Hepatocyte (in vitro differentiated cells): ENCODE measurements at regions not wholly inside any gene's neighbourhood (a gene's known extent, or its start where the extent isn't known, plus 50 kb on each side); places are given as distances from the start of the nearest gene placed in this dataset.

Experiments used
- DNase-seq: peaks from one replicate; pipeline ENCODE4 v3.0.0-alpha.2; 2016; ENCODE audit warnings: low spot score
- H2AFZ ChIP-seq: fragments of 200-600 bp; sonication (generic); 2 replicates; pipeline ENCODE4 v1.6.0; 2016; ENCODE audit warnings: antibody characterized with exemption, mild to moderate bottlenecking
- H3K27ac ChIP-seq: fragments of 200-600 bp; sonication (generic); 2 replicates; pipeline ENCODE4 v1.5.1; 2016; ENCODE audit warnings: mild to moderate bottlenecking
- H3K27me3 ChIP-seq: fragments of 200-600 bp; sonication (generic); 2 replicates; pipeline ENCODE4 v1.6.1; 2016
- H3K36me3 ChIP-seq: fragments of 200-600 bp; sonication (generic); replicated peaks from 2 replicates; pipeline ENCODE4 v1.5.1; 2016; ENCODE audit warnings: low read depth; ENCODE audit not compliant: insufficient read depth
- H3K4me1 ChIP-seq: fragments of 200-600 bp; sonication (generic); 2 replicates; pipeline ENCODE4 v1.5.1; 2016; ENCODE audit warnings: mild to moderate bottlenecking, moderate library complexity; ENCODE audit not compliant: insufficient read depth
- H3K4me2 ChIP-seq: fragments of 200-600 bp; sonication (generic); 2 replicates; pipeline ENCODE4 v1.6.0; 2016
- H3K4me3 ChIP-seq: fragments of 200-600 bp; sonication (generic); 2 replicates; pipeline ENCODE4 v1.5.1; 2016; ENCODE audit warnings: mild to moderate bottlenecking
- H3K79me2 ChIP-seq: fragments of 200-600 bp; sonication (generic); 2 replicates; pipeline ENCODE4 v1.6.0; 2017; ENCODE audit warnings: mild to moderate bottlenecking
- H3K9me2 ChIP-seq: fragments of 200-600 bp; sonication (generic); replicated peaks from 2 replicates; pipeline ENCODE4 v1.6.0; 2017; ENCODE audit warnings: mild to moderate bottlenecking; ENCODE audit not compliant: insufficient read depth
- H3K9me3 ChIP-seq: fragments of 200-600 bp; sonication (generic); 2 replicates; pipeline ENCODE4 v1.5.1; 2016; ENCODE audit warnings: low read depth, mild to moderate bottlenecking
- H4K20me1 ChIP-seq: fragments of 200-600 bp; sonication (generic); 2 replicates; pipeline ENCODE4 v1.6.0; 2016; ENCODE audit warnings: mild to moderate bottlenecking; ENCODE audit not compliant: insufficient read depth, poor library complexity, severe bottlenecking
- CTCF ChIP-seq: fragments of 200-600 bp; sonication (generic); IDR thresholded peaks from 2 replicates; pipeline ENCODE4 v1.5.1; 2016; ENCODE audit warnings: antibody characterized with exemption, mild to moderate bottlenecking; ENCODE audit not compliant: poor library complexity
- EZH2 ChIP-seq: fragments of 200-600 bp; sonication (generic); IDR thresholded peaks from 2 replicates; pipeline ENCODE4 v1.6.1; 2016; ENCODE audit warnings: antibody characterized with exemption, mild to moderate bottlenecking, borderline replicate concordance
- EZH2phosphoT487 ChIP-seq: fragments of 200-600 bp; sonication (generic); IDR thresholded peaks from one replicate; pipeline ENCODE4 v1.6.1; 2018; ENCODE audit warnings: antibody characterized with exemption, mild to moderate bottlenecking, low read depth, moderate library complexity; ENCODE audit not compliant: unreplicated experiment, severe bottlenecking
- WGBS: methylation state at CpG from one replicate; pipeline ENCODE4 v1.1.6; 2016; ENCODE audit warnings: low lambda C conversion rate; ENCODE audit errors: missing lambda C conversion rate; 5-methylcytosine and 5-hydroxymethylcytosine counted together

- Histone ChIP-seq H3K4me3 (no peak overlapping the region), H4K20me1 (no peaks in the 10 kb centered on the region), H3K9me3 (no peaks in the 10 kb centered on the region), H3K4me1 (no peaks in the 10 kb centered on the region), H3K79me2 (no peaks in the 10 kb centered on the region), H3K4me2 (no peak overlapping the region), H3K36me3 (no peaks in the 10 kb centered on the region), H3K27ac (no peak overlapping the region), H3K27me3 (no peaks in the 10 kb centered on the region), H3K9me2 (no peaks in the 10 kb centered on the region), H2AFZ (no peak overlapping the region)
- no peak for DNase-seq
- 94% methylated on average over 5 of the region's 5 CpGs for WGBS
- no peak for TF ChIP-seq EZH2
- TF ChIP-seq CTCF, result no peak
- no peak for TF ChIP-seq EZH2phosphoT487
Observed at GRCh38 chr4:79257953-79258613, 67.8 kb downstream of the NAA11 start.

- Histone ChIP-seq H3K27ac (no peak overlapping the region), H3K4me3 (no peak overlapping the region), H3K27me3 (no peaks in the 10 kb centered on the region), H3K79me2 (no peaks in the 10 kb centered on the region), H2AFZ (no peak overlapping the region), H3K4me2 (no peak overlapping the region), H3K9me2 (no peaks in the 10 kb centered on the region), H3K36me3 (no peaks in the 10 kb centered on the region), H3K4me1 (no peaks in the 10 kb centered on the region), H4K20me1 (no peaks in the 10 kb centered on the region), H3K9me3 (no peaks in the 10 kb centered on the region)
- no peak for TF ChIP-seq CTCF
- TF ChIP-seq EZH2, result no peak
- no peak for TF ChIP-seq EZH2phosphoT487
- no peak for DNase-seq
- 79% methylated on average over 6 of the region's 6 CpGs for WGBS
Observed at GRCh38 chr4:79255793-79256192, 70.1 kb downstream of the NAA11 start.

GRCh38 chr4:79253924-79254323, 71.9 kb downstream of the NAA11 start:
- H3K27me3 ChIP-seq, result no peaks in the 10 kb centered on the region
- H2AFZ ChIP-seq, result no peak overlapping the region
- H3K79me2 ChIP-seq, result no peaks in the 10 kb centered on the region
- no peak overlapping the region for H3K4me3 ChIP-seq
- WGBS, result 93% methylated on average over 1 of the region's 1 CpG
- H4K20me1 ChIP-seq, result no peaks in the 10 kb centered on the region
- DNase-seq, result no peak
- H3K27ac ChIP-seq, result no peak overlapping the region
- no peak overlapping the region for H3K4me2 ChIP-seq
- no peaks in the 10 kb centered on the region for H3K36me3 ChIP-seq
- H3K9me3 ChIP-seq, result no peaks in the 10 kb centered on the region
- no peaks in the 10 kb centered on the region for H3K4me1 ChIP-seq
- TF ChIP-seq CTCF (no peak), EZH2phosphoT487 (no peak)
- no peaks in the 10 kb centered on the region for H3K9me2 ChIP-seq

- Histone ChIP-seq H3K9me2 (no peaks in the 10 kb centered on the region), H2AFZ (no peak overlapping the region), H4K20me1 (no peaks in the 10 kb centered on the region), H3K9me3 (no peaks in the 10 kb centered on the region), H3K27me3 (no peaks in the 10 kb centered on the region), H3K4me3 (no peak overlapping the region), H3K36me3 (no peaks in the 10 kb centered on the region), H3K4me1 (no peaks in the 10 kb centered on the region), H3K79me2 (no peaks in the 10 kb centered on the region), H3K4me2 (no peak overlapping the region), H3K27ac (no peak overlapping the region)
- DNase-seq, result no peak
- TF ChIP-seq EZH2 (no peak), CTCF (no peak), EZH2phosphoT487 (no peak)
Observed at GRCh38 chr4:79253168-79253567, 72.7 kb downstream of the NAA11 start.
